Fibroblast of skin of back (primary cell): ENCODE measurements at regions not wholly inside any gene's neighbourhood (a gene's known extent, or its start where the extent isn't known, plus 50 kb on each side); places are given as distances from the start of the nearest gene placed in this dataset.
"Not testable (repeated sequence)": the region's sequence is repeated elsewhere in the genome, so short reads cannot be mapped to it uniquely, and the experiment has no call there.

Experiments used
- DNase-seq: peaks from one replicate; pipeline ENCODE4 v3.0.0-alpha.2; 2013

DNA sequence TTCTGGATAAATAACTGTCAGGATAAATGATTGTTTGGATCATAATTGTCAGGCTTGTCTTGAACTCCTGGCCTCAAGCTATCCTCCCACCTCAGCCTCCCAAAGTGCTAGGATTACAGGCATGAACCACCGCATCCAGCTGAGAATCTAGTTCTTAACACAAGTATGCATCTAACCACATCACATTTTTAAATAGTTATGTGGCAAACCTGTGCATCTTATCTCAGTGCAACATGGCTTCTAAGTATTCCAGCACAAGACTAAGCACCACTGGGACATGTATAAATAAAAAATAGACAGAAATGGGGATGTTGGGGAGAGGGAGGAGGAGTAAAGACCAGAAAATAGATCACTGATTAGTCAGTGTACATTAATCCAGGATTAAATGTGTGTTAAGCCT lies 74.7 kb upstream of the TBL1X start:
- DNase-seq, result no peak

DNA sequence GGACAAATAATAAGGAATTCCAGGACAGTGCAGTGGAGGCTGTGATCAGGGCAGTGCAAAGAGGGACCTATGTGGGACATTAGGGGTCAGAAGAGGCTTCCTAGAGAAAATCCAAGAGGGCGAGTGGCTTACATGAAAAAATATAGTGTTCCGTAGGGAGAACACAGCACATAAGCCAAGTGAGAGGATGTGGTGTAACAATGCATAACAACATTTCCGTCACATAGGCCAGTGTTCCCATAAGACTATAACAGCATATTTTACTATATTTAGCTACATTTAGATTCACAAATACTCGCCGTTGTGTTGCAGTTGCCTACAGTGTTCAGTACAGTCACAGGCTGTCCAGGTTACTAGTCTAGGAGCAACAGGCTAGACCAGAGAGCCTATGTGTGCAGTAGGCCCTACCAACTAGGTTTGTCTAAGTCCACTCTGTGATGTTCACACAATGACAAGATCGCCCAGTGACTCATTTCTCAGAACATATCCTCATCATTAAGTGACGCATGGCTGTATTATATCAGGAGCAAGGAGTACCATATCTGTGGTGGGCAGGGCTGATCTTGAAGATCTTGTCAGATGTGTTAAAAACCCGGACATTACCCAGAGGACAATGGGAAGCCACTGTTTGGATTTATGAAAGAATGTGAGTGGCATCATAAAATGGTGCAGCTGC lies 74.0 kb upstream of the TBL1X start:
- DNase-seq, result no peak

- no peak for DNase-seq
These were observed 72.4 kb upstream of the TBL1X start for GRCh38 chrX:9392445-9392844.

GRCh38 chrX:9393571-9393970 lies 71.3 kb upstream of the TBL1X start:
- no peak for DNase-seq

DNA sequence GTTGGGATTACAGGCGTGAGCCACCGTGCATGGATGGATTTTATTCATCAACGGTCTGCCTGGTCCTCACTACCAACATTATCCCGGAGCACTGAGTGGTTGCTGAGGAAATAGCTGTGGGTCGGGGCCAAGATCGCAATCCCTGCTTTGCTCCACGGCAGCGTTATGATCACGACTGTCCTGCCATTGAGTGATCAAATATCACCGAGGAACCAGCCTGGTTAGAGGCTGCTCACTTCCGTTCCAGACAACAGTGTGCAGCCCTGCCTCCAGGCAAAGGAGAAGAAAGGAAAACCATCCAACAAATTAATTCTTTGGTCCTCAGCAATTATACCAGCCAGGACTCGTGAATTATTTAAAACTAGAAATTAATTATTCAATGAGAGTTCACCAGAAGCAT lies 70.6 kb upstream of the TBL1X start:
- no peak for DNase-seq

DNA sequence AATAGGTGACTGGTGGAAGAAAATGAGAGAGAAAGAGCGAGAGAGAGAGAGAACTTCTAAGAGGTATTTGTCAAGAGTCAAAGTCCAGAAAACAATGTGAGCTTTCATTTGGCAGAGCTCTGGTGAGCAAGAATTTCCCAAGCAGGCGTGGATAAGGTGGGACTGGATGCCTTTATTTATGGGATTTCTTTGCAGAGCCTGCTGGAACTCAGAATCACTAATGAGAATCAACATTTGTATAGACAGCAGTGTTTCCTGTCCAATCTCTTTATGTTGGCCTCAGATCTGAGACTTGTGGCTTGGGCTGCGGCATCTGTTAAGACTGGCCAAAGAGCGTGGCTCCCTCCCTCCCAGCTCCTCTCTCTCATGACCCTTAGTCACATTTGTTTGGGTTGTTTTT lies 67.9 kb upstream of the TBL1X start:
- no peak for DNase-seq

DNA sequence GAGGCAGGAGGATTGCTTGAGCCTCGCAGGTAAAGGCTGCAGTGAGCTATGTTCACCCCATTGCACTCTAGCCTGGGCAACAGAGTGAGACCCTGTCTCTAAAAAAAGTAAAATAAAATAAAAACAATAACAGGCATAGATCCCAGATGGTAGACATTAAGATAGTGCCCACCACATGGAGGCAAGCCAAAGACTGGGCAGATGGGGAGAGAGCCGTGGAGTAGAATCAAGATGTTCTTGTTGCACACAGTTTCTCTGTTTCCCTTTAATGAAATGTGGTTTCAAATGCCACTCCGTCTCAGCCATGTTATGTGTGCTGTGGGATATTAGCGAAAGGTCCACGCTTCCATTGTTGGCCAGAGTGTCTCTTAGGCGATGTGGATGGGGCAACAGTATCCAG lies 63.8 kb upstream of the TBL1X start:
- DNase-seq, result no peak

GRCh38 chrX:9403374-9403773 lies 61.5 kb upstream of the TBL1X start:
- no peak for DNase-seq

DNA sequence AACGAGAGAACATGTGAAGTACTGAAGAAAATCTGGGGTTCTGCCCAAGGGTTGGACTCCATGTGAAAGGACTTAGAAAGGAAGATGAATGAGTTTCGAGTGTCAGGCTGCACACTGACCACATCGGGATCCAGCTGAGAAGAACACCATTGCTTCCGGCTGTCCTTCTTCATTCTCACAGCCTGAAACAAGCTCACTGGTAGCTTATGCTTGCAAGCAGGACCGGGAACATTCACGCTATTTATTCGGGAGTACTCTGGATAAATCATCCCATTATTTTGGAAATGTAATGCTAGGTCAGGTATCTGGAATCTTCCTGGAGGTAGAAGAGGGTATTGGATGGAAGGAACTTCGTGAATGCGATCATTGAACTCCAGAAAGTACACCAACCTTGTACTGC lies 59.2 kb upstream of the TBL1X start:
- DNase-seq, result not testable (repeated sequence)

- not testable (repeated sequence) for DNase-seq
These were observed 54.0 kb upstream of the TBL1X start for GRCh38 chrX:9410889-9411288.

- not testable (repeated sequence) for DNase-seq
These were observed 53.2 kb upstream of the TBL1X start for GRCh38 chrX:9411682-9412081.

DNA sequence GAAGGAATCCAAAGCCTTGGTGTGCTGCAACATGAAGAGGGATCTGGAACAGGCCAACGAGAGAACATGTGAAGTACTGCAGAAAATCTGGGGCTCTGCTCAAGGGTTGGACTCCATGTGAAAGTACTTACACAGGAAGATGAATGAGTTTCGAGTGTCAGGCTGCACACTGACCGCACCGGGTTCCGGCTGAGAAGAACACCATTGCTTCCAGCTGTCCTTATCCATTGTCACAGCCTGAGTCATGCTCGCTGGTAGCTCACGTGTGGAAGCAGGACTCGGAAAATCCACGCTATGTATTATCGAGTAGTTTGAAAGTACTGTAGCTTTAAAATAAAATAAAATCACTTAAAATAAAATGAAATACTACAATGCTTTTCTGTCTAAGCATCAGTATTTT lies 50.4 kb upstream of the TBL1X start:
- DNase-seq, result peak; percentile 13
